DND-41 (cell line): ENCODE measurements at regions not wholly inside any gene's neighbourhood (a gene's known extent, or its start where the extent isn't known, plus 50 kb on each side); places are given as distances from the start of the nearest gene placed in this dataset.
"Not testable (repeated sequence)": the region's sequence is repeated elsewhere in the genome, so short reads cannot be mapped to it uniquely, and the experiment has no call there.

Experiments
- ATAC-seq: fragments of 200-7000 bp; cut with Tn5 transposase; 3 replicates; pipeline ENCODE4 v1.9.1; 2021; ENCODE audit warnings: low read depth; ENCODE audit not compliant: insufficient read depth
- DNase-seq: peaks from one replicate; pipeline ENCODE4 v3.0.0-alpha.2; 2020
- H2AFZ ChIP-seq: 2 replicates; pipeline ENCODE4 v1.6.0; 2012; ENCODE audit warnings: low read depth, low read length
- H3K27ac ChIP-seq: 2 replicates; pipeline ENCODE4 v1.5.1; 2012; ENCODE audit warnings: low read length, inconsistent platforms
- H3K27me3 ChIP-seq: fragments of 200-600 bp; sonication (generic); 2 replicates; pipeline ENCODE4 v1.6.0; 2012; ENCODE audit warnings: low read length, mild to moderate bottlenecking, inconsistent platforms; ENCODE audit not compliant: insufficient read depth, poor library complexity
- H3K36me3 ChIP-seq: 2 replicates; pipeline ENCODE4 v1.5.1; 2012; ENCODE audit warnings: low read length, inconsistent platforms; ENCODE audit not compliant: insufficient read depth
- H3K4me1 ChIP-seq: 2 replicates; pipeline ENCODE4 v1.5.1; 2012; ENCODE audit warnings: mild to moderate bottlenecking, low read length; ENCODE audit not compliant: insufficient read depth
- H3K4me2 ChIP-seq: 2 replicates; pipeline ENCODE4 v1.6.0; 2012; ENCODE audit warnings: mild to moderate bottlenecking, moderate library complexity, low read length, inconsistent platforms; ENCODE audit not compliant: insufficient read depth
- H3K4me3 ChIP-seq, 2 experiments: fragments of 200-600 bp in 1 of 2; shearing (Covaris generic) in 1 of 2; 2 replicates each; pipeline ENCODE4 v1.5.1; 2012 to 2016; ENCODE audit warnings: inconsistent platforms in 2 of 2, low read length in 2 of 2, mild to moderate bottlenecking in 2 of 2, low read depth in 1 of 2, moderate library complexity in 1 of 2
- H3K79me2 ChIP-seq: 2 replicates; pipeline ENCODE4 v1.6.0; 2012; ENCODE audit warnings: low read length, inconsistent platforms; ENCODE audit not compliant: insufficient read depth
- H3K9ac ChIP-seq: 2 replicates; pipeline ENCODE4 v1.6.0; 2012; ENCODE audit warnings: low read depth, mild to moderate bottlenecking, inconsistent platforms, low read length, moderate library complexity
- H3K9me3 ChIP-seq: 2 replicates; pipeline ENCODE4 v1.5.1; 2012; ENCODE audit warnings: low read length, moderate library complexity, mild to moderate bottlenecking, inconsistent platforms; ENCODE audit not compliant: insufficient read depth, severe bottlenecking
- H4K20me1 ChIP-seq: 2 replicates; pipeline ENCODE4 v1.6.0; 2012; ENCODE audit warnings: low read length; ENCODE audit not compliant: insufficient read depth
- CTCF ChIP-seq: IDR thresholded peaks from 2 replicates; pipeline ENCODE4 v1.5.1; 2012; ENCODE audit warnings: borderline replicate concordance, low read length, moderate library complexity, mild to moderate bottlenecking; ENCODE audit not compliant: poor library complexity, severe bottlenecking; ENCODE audit errors: extremely low read depth
- EZH2 ChIP-seq: IDR thresholded peaks from 3 replicates; pipeline ENCODE4 v1.6.1; 2012; ENCODE audit warnings: borderline replicate concordance, low read depth, mild to moderate bottlenecking, moderate library complexity, low read length, inconsistent platforms; ENCODE audit not compliant: severe bottlenecking

GRCh38 chr18:10134204-10134603 lies 220.4 kb downstream of the VAPA start:
- ATAC-seq (no peak), DNase-seq (no peak)
- no peak for TF ChIP-seq CTCF
- TF ChIP-seq EZH2: no peak
- Histone ChIP-seq H3K4me2 (no peak overlapping the region), H3K4me1 (no peaks in the 10 kb centered on the region), H3K79me2 (no peaks in the 10 kb centered on the region), H3K36me3 (no peaks in the 10 kb centered on the region), H2AFZ (no peak overlapping the region), H4K20me1 (no peaks in the 10 kb centered on the region), H3K9ac (no peak overlapping the region), H3K9me3 (no peaks in the 10 kb centered on the region), H3K27me3 (no peaks in the 10 kb centered on the region), H3K4me3 (no peak overlapping the region), H3K27ac (no peak overlapping the region)

- DNase-seq, H3K27ac ChIP-seq, H2AFZ ChIP-seq, H3K4me3 ChIP-seq, H3K9me3 ChIP-seq, ATAC-seq, H3K79me2 ChIP-seq, H4K20me1 ChIP-seq, H3K36me3 ChIP-seq, H3K4me2 ChIP-seq, H3K4me1 ChIP-seq, H3K9ac ChIP-seq, H3K27me3 ChIP-seq: not testable (repeated sequence)
Measured at GRCh38 chr18:10134749-10135148, 220.9 kb downstream of the VAPA start.

GRCh38 chr18:10135302-10135926 lies 221.6 kb downstream of the VAPA start:
- no peak overlapping the region for H3K27ac ChIP-seq
- H3K79me2 ChIP-seq: no peaks in the 10 kb centered on the region
- no peak for DNase-seq
- H3K9me3 ChIP-seq: no peaks in the 10 kb centered on the region
- H3K4me1 ChIP-seq: peaks cover 8% of the 10 kb centered on the region
- TF ChIP-seq EZH2 (no peak), CTCF (no peak)
- no peaks in the 10 kb centered on the region for H4K20me1 ChIP-seq
- H2AFZ ChIP-seq: no peak overlapping the region
- H3K36me3 ChIP-seq: no peaks in the 10 kb centered on the region
- H3K4me3 ChIP-seq: no peak overlapping the region
- no peak overlapping the region for H3K4me2 ChIP-seq
- H3K27me3 ChIP-seq: no peaks in the 10 kb centered on the region
- ATAC-seq: no peak
- H3K9ac ChIP-seq: no peak overlapping the region

GRCh38 chr18:10138719-10139118 lies 224.9 kb downstream of the VAPA start:
- Histone ChIP-seq H3K4me3 (no peak overlapping the region), H3K27me3 (no peaks in the 10 kb centered on the region), H3K9ac (no peak overlapping the region), H3K9me3 (no peaks in the 10 kb centered on the region), H3K36me3 (no peaks in the 10 kb centered on the region), H2AFZ (no peak overlapping the region), H4K20me1 (no peaks in the 10 kb centered on the region), H3K4me2 (no peak overlapping the region), H3K27ac (no peak overlapping the region), H3K79me2 (no peaks in the 10 kb centered on the region), H3K4me1 (peaks cover 17% of the 10 kb centered on the region)
- DNase-seq (no peak), ATAC-seq (no peak)
- TF ChIP-seq EZH2 (no peak), CTCF (no peak)
